ENCODE measurements at regions not wholly inside any gene's neighbourhood (a gene's known extent, or its start where the extent isn't known, plus 50 kb on each side); places are given as distances from the start of the nearest gene placed in this dataset.

GRCh38 chr14:105851716-105852377, 325.5 kb downstream of the TMEM121 start:
- Histone ChIP-seq H3K4me3 (ENCODE audit: extremely low read depth in 1 of 4, insufficient read depth in 2 of 4, low read depth in 3 of 4, low read length in 4 of 4) (no peak overlapping the region), H2BK12ac (ENCODE audit: low read depth, low read length) (no peak overlapping the region), H2AFZ (ENCODE audit: low read length) (no peak overlapping the region), H3K23me2 (ENCODE audit: low read depth, low read length) (no peaks in the 10 kb centered on the region), H2BK5ac (ENCODE audit: low read depth, low read length) (no peak overlapping the region), H3K36me3 (ENCODE audit: control insufficient read depth in 2 of 4, insufficient read depth in 4 of 4, low read length in 3 of 4) (no peaks in the 10 kb centered on the region; a peak in 2 of 8 replicates), H3K9me3 (ENCODE audit: insufficient read depth in 2 of 2, low read depth in 1 of 2, low read length in 1 of 2) (peaks cover 67 to 90% of the 10 kb centered on the region in 2 experiments), H3K27me3 (replicated peaks in 1 of 4; ENCODE audit: control insufficient read depth in 3 of 4, extremely low read depth in 1 of 4, insufficient read depth in 3 of 4, low read length in 3 of 4) (no peaks in the 10 kb centered on the region), H2BK120ac (replicated peaks; ENCODE audit: low read depth, low read length) (no peak overlapping the region), H3K23ac (ENCODE audit: insufficient read length) (no peak overlapping the region), H3K9ac (replicated peaks in 1 of 4; ENCODE audit: extremely low read depth in 1 of 4, low read depth in 3 of 4, low read length in 3 of 4) (no peak overlapping the region), H3K27ac (ENCODE audit: low read depth, low read length) (no peak overlapping the region), H3K79me2 (ENCODE audit: control insufficient read depth in 1 of 2, insufficient read depth in 2 of 2, low read length in 2 of 2) (no peaks in the 10 kb centered on the region), H4K8ac (ENCODE audit: extremely low read depth, insufficient read depth, low read length) (no peak overlapping the region), H3K18ac (ENCODE audit: extremely low read depth, low read length) (no peak overlapping the region), H4K5ac (ENCODE audit: insufficient read length, low read depth, low read length) (no peak overlapping the region), H2BK15ac (ENCODE audit: low read length) (no peak overlapping the region), H4K91ac (replicated peaks; ENCODE audit: insufficient read length, low read length) (no peak overlapping the region), H3K4me2 (ENCODE audit: insufficient read depth in 1 of 2, low read depth in 2 of 2, low read length in 2 of 2) (no peak overlapping the region), H4K20me1 (replicated peaks in 1 of 2; ENCODE audit: control insufficient read depth in 1 of 2, insufficient read depth in 2 of 2, low read length in 2 of 2) (peaks cover 0 to 2% of the 10 kb centered on the region in 2 experiments), H3K79me1 (ENCODE audit: low read depth, low read length) (no peaks in the 10 kb centered on the region), H3K56ac (replicated peaks; ENCODE audit: insufficient read length, low read depth, low read length) (no peak overlapping the region), H3K4me1 (replicated peaks in 1 of 4; ENCODE audit: control insufficient read depth in 3 of 4, insufficient read depth in 4 of 4, low read length in 3 of 4) (no peaks in the 10 kb centered on the region), H2AK5ac (ENCODE audit: low read depth, low read length) (no peak overlapping the region), H3K4ac (replicated peaks; ENCODE audit: insufficient read length, low read depth, low read length) (no peak overlapping the region), H3K14ac (ENCODE audit: insufficient read length) (no peak overlapping the region), H2BK20ac (ENCODE audit: low read length) (no peak overlapping the region)
- WGBS, 2 experiments (ENCODE audit: extremely low coverage in 1 of 2, insufficient coverage in 1 of 2, insufficient read length in 1 of 2, insufficient replicate concordance in 2 of 2, low coverage in 1 of 2, low lambda C conversion rate in 2 of 2, missing lambda C conversion rate in 1 of 2): 89% methylated on average over 22 of the region's 26 CpGs; no CpG with 5 or more reads in 1 of the 2 experiments
- ChIA-PET POLR2A (ENCODE audit: partially characterized antibody) (interaction anchor here (0.6 kb wide), 1 partner anchor 777 kb away, joined by 3 read pairs; no protein-coding TSS in a partner anchor), CTCF (ENCODE audit: partially characterized antibody) (no interaction called here)
- no peak for DNase-seq (ENCODE audit: low read depth in 1 of 2, low spot score in 2 of 2)
- no peak for FAIRE-seq
- TF ChIP-seq TBP (IDR thresholded peaks at IDR 0.05; ENCODE audit: low read depth, low read length): no peak
- TF ChIP-seq KDM4A (IDR thresholded peaks at IDR 0.05; ENCODE audit: low read depth, low read length, severe bottlenecking): no peak
- no peak for TF ChIP-seq ASH2L (IDR thresholded peaks at IDR 0.05; ENCODE audit: low read length)
- TF ChIP-seq SP2 (IDR thresholded peaks at IDR 0.05; ENCODE audit: low read length): no peak
- TF ChIP-seq BACH1 (IDR thresholded peaks at IDR 0.05; ENCODE audit: low read length): no peak
- TF ChIP-seq POLR2A (IDR thresholded peaks at IDR 0.05; ENCODE audit: control extremely low read depth in 1 of 2, low read depth in 2 of 2, low read length in 2 of 2): no peak
- no peak for TF ChIP-seq BCL11A (IDR thresholded peaks at IDR 0.05; ENCODE audit: low read depth in 2 of 2, low read length in 2 of 2)
- no peak for TF ChIP-seq CBX5 (IDR thresholded peaks at IDR 0.05; ENCODE audit: low read depth, low read length)
- TF ChIP-seq SAP30 (IDR thresholded peaks at IDR 0.05; ENCODE audit: insufficient read depth, insufficient replicate concordance, low read length): no peak
- no peak for TF ChIP-seq BRCA1 (IDR thresholded peaks at IDR 0.05; ENCODE audit: low read depth, low read length)
- TF ChIP-seq EGR1 (IDR thresholded peaks at IDR 0.05; ENCODE audit: borderline replicate concordance, low read depth, low read length): no peak
- TF ChIP-seq YY1 (IDR thresholded peaks at IDR 0.05; ENCODE audit: low read depth, low read length): no peak
- TF ChIP-seq, protein P1, sequence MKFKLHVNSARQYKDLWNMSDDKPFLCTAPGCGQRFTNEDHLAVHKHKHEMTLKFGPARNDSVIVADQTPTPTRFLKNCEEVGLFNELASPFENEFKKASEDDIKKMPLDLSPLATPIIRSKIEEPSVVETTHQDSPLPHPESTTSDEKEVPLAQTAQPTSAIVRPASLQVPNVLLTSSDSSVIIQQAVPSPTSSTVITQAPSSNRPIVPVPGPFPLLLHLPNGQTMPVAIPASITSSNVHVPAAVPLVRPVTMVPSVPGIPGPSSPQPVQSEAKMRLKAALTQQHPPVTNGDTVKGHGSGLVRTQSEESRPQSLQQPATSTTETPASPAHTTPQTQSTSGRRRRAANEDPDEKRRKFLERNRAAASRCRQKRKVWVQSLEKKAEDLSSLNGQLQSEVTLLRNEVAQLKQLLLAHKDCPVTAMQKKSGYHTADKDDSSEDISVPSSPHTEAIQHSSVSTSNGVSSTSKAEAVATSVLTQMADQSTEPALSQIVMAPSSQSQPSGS (IDR thresholded peaks at IDR 0.05; ENCODE audit: low read length): no peak

Data from H1 (cell line).